GM12873 (cell line): ENCODE measurements at regions not wholly inside any gene's neighbourhood (a gene's known extent, or its start where the extent isn't known, plus 50 kb on each side); places are given as distances from the start of the nearest gene placed in this dataset.

ENCODE experiments used
- TF ChIP-seq, protein P1 (sequence below): IDR thresholded peaks from 2 replicates; pipeline ENCODE4 v1.5.1; 2012; ENCODE audit warnings: low read depth, mild to moderate bottlenecking, moderate library complexity, low read length, control low read depth; ENCODE audit not compliant: insufficient read depth; ENCODE audit errors: missing control alignments

DNA sequence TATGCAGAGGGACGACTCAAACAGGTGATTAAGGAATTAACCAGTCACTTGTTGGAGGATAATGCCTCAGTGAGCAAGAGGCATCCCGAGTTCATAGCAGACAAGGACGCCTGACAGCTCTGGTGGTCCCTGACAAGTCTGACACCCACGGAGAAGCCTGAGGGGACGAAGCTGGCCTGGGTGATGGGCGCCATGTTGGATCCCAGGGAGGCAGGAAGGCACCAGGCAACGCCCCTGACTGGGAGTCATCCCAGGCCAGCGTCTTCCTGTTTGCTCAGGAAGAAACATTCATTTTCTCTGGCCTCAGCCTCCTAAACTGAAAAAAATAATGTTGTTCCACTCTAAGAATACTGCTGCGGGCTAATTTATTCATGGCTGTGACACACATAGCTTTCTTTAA lies 92.1 kb upstream of the ATP8B1 start:
- TF ChIP-seq, protein P1, sequence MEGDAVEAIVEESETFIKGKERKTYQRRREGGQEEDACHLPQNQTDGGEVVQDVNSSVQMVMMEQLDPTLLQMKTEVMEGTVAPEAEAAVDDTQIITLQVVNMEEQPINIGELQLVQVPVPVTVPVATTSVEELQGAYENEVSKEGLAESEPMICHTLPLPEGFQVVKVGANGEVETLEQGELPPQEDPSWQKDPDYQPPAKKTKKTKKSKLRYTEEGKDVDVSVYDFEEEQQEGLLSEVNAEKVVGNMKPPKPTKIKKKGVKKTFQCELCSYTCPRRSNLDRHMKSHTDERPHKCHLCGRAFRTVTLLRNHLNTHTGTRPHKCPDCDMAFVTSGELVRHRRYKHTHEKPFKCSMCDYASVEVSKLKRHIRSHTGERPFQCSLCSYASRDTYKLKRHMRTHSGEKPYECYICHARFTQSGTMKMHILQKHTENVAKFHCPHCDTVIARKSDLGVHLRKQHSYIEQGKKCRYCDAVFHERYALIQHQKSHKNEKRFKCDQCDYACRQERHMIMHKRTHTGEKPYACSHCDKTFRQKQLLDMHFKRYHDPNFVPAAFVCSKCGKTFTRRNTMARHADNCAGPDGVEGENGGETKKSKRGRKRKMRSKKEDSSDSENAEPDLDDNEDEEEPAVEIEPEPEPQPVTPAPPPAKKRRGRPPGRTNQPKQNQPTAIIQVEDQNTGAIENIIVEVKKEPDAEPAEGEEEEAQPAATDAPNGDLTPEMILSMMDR, result no peak

DNA sequence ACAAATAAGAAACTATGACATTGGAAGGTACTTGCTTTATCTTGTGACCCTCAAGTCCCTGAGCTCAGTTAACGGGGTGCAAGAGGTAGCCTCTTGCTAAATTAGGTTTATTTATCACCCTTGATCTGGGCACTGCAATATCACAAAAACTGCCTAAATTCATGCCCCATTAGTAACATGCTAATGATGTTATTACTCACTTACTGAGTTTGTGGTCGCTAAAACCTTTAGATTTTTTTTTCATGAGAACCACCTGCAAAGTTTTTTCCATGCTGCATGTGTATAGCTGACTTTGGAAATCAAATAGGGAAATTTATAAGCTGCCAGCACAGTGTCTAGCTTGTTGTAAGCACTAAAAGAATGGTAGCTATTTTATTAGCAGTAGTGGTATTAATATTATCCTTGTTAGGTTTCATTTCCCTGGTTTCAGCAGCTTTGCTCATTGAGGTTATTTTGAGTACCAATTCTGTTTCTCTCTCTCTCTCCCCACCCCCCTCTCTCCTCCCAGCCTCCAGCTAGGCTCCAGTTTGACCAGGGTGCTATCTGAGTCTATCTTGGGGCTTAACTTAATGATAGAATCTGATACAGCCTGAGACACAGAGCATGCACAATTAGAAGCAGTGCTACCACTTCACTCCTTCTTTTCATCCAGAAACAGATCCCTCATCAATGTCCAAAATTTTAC lies 88.7 kb upstream of the ATP8B1 start:
- TF ChIP-seq, protein P1, result no peak

DNA sequence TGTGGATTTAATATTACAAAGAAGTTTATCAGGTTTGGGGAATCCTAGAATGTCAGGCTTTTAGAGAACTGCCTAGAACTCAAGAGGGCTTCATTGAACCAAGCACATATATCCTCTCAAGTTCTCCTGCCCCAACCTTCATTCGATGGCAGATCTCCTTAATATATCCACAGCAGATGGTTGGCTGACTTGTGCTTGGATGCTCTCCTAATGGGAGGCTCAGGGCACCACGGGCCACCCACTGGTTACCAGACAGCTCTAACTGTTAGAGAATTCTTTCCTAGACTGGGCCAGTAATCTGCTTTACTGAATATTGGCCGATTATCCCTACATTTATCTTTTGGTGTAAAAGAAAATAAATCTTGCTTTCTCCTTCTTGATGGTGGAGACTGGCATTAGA lies 87.2 kb upstream of the ATP8B1 start:
- TF ChIP-seq, protein P1, result no peak

DNA sequence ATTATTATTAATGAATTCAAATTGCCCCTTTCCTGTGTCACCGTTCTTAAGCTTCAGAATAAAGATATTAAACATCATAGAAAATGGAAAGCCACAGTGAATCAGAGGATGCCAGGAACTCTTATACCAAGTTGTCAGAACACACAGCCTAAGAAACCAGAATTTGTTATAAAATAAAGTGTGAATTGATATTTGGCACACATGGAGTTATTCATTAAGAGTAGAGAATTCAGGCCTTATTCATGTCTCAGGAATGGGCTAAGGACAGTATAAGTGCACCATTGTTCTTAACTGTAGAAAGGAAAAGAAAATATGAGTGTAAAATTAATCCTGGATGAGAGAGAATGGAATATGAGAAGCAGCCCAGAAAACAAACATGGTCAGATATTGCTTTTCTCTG lies 86.7 kb upstream of the ATP8B1 start:
- TF ChIP-seq, protein P1, result no peak

DNA sequence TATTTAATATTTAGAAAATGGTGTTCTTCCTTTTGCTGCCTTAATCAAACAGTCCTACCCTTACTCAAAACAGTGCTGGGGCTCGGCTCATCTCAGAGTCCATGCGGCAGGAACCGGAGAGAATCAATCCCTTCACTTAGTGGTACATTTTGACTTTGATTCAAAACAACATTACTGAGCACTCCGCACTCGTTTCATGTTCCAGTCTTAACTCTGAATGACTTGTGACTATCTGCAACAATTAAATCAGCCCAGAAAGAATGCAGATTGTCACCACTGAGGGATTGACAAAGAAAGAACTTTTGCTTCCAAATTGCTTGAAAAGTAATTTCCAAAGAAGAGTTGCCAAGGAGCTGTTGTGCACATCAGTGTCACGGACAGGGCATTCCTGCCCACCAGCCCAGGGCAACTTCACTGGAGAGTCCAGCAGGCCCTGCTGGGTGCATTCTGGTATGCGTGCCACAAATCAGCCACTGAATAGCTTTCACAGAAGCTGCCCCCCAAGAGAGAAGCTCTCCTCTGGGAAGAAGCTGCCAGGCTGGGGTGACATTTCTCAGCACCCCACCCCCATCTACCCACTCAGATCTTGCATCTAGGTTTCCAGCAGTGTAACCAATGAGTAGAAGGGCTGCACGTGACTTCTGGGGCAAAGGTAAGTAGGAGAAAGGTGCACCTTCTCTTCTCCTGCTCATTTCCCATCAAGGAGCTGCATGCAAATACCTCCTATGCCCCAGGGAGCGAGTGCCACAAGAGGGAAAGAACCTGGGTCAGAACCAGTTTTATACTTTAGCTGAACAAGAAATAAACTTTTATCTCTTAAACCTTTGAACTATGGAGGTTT lies 84.6 kb upstream of the ATP8B1 start:
- TF ChIP-seq, protein P1, result no peak

DNA sequence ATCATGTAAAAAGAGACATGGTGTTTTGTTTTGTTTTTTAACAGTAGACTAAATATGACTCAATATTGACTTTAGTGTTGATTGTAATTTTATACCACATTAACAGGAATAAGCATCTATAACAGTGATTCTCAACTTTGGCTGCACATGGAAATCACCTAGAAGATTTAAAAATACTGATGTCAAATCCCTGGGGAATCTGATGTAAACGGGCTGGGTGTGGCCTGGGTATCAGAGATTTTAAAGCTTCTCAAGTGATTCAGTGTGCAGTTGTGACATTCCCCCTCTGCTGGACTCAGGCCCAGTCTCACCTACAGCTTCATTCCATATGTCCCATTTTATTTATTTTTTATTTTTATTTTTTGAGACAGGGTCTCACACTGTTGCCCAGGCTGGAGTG lies 82.8 kb upstream of the ATP8B1 start:
- TF ChIP-seq, protein P1, result no peak

DNA sequence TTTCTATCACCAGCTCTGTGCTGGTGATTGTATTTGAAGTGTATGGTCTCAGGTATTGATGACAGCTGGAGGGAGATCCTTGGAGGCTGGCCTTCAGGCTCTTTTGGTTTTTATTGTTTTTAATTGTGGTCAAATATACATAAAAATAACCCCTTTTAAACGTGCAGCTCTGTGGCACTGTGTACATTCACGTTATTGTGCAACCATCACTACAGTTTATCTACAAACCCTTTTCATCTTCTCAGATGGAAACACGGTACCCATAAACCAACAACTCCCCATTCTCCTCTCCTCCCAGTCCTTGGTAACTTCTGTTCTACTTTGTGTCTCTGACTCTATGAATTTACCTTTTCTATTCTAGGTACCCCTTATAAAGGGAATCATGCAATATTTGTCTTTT lies 79.3 kb upstream of the ATP8B1 start:
- TF ChIP-seq, protein P1, result no peak
